DOHH2 (cell line): ENCODE measurements at regions not wholly inside any gene's neighbourhood (a gene's known extent, or its start where the extent isn't known, plus 50 kb on each side); places are given as distances from the start of the nearest gene placed in this dataset.

ENCODE experiments used
- H3F3A ChIP-seq: fragments of 200-600 bp; sonication (generic), shearing (Covaris generic); 2 replicates; pipeline ENCODE4 v1.6.0; 2016; ENCODE audit warnings: antibody characterized with exemption, mild to moderate bottlenecking; ENCODE audit not compliant: control insufficient read depth, insufficient read depth
- H3K27ac ChIP-seq: fragments of 200-600 bp; sonication (generic); 2 replicates; pipeline ENCODE4 v1.5.1; 2014; ENCODE audit warnings: low read depth, mild to moderate bottlenecking, low read length, moderate library complexity
- H3K27me3 ChIP-seq: fragments of 200-600 bp; sonication (generic); 2 replicates; pipeline ENCODE4 v1.6.1; 2014; ENCODE audit warnings: mild to moderate bottlenecking, low read length, mixed read lengths; ENCODE audit not compliant: control insufficient read depth
- H3K36me3 ChIP-seq: fragments of 200-600 bp; sonication (generic); 2 replicates; pipeline ENCODE4 v1.6.1; 2014; ENCODE audit warnings: mild to moderate bottlenecking, low read length, moderate library complexity, mixed read lengths; ENCODE audit not compliant: control insufficient read depth
- H3K4me1 ChIP-seq: fragments of 200-600 bp; sonication (generic); 2 replicates; pipeline ENCODE4 v1.6.1; 2014; ENCODE audit warnings: mild to moderate bottlenecking, low read length, mixed read lengths; ENCODE audit not compliant: control insufficient read depth
- H3K4me2 ChIP-seq: fragments of 200-600 bp; sonication (generic); 2 replicates; pipeline ENCODE4 v1.6.0; 2014; ENCODE audit warnings: mild to moderate bottlenecking, low read length, moderate library complexity
- H3K4me3 ChIP-seq: fragments of 200-600 bp; sonication (generic); 2 replicates; pipeline ENCODE4 v1.5.1; 2014; ENCODE audit warnings: mild to moderate bottlenecking, low read length, mixed read lengths
- H3K79me2 ChIP-seq: fragments of 200-600 bp; sonication (generic); 2 replicates; pipeline ENCODE4 v1.6.1; 2014; ENCODE audit warnings: mild to moderate bottlenecking, low read length, mixed read lengths; ENCODE audit not compliant: control insufficient read depth
- H3K9me2 ChIP-seq: fragments of 200-600 bp; sonication (generic); replicated peaks from 2 replicates; pipeline ENCODE4 v1.6.1; 2014; ENCODE audit warnings: mild to moderate bottlenecking, low read length, mixed read lengths; ENCODE audit not compliant: control insufficient read depth
- H3K9me3 ChIP-seq: fragments of 200-600 bp; sonication (generic); 2 replicates; pipeline ENCODE4 v1.6.1; 2014; ENCODE audit warnings: antibody characterized with exemption, low read length, mixed read lengths; ENCODE audit not compliant: control insufficient read depth, insufficient read depth
- H4K20me1 ChIP-seq: fragments of 200-600 bp; sonication (generic); 2 replicates; pipeline ENCODE4 v1.6.0; 2014; ENCODE audit warnings: low read depth, mild to moderate bottlenecking, antibody characterized with exemption, low read length, moderate library complexity; ENCODE audit not compliant: control insufficient read depth, insufficient read depth
- EZH2phosphoT487 ChIP-seq: fragments of 200-600 bp; sonication (generic); IDR thresholded peaks from 2 replicates; pipeline ENCODE4 v1.6.1; 2017; ENCODE audit warnings: borderline replicate concordance, mild to moderate bottlenecking, antibody characterized with exemption, low read length, moderate library complexity, mixed read lengths
- TF ChIP-seq, protein P1 (sequence below): fragments of 200-600 bp; sonication (generic); IDR thresholded peaks from one replicate; pipeline ENCODE4 v1.5.1; 2014; ENCODE audit warnings: antibody characterized with exemption, mild to moderate bottlenecking, low read depth, low read length; ENCODE audit not compliant: poor library complexity, severe bottlenecking

DNA sequence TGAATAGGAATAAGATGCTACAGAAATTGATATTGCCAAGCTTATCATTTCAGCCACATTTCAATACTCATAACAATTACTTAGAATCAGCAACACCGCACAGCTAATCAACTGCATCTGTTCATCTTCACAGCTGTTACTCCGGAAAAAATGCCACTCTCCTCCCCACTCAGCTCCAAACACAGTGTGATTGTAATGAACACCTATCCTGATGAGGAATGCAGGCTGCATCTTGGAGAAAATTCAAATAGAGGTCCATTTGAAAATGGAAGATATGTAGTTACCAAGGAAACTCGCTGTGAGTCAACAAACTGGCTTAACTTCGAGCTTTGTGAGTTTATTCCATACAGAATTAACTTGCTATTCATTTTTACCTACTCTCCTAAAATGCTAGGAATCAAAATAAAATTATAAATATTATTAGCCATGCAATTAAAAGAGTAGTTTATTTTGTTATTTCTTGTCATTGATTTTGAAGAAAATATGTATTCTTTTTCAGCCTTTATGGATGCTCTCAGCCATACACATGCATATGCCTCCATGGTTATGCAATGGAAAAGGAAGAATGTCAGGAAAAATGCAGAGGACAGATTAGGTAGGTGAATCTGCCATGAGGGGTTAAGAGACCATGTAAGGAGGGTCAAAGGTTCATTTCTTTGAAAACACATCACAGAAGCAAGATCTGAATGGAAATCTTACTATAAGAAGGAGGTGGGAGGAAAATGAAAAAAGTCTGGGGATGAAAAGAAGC is 267.2 kb downstream of the POM121L12 start:
- Histone ChIP-seq H3K79me2 (no peaks in the 10 kb centered on the region), H3K4me2 (no peak overlapping the region), H3K4me1 (no peaks in the 10 kb centered on the region), H3K9me3 (no peaks in the 10 kb centered on the region), H3K4me3 (no peak overlapping the region), H4K20me1 (no peaks in the 10 kb centered on the region), H3K36me3 (no peaks in the 10 kb centered on the region), H3K9me2 (no peaks in the 10 kb centered on the region; the same call in 1 of the 2 replicates), H3K27me3 (no peaks in the 10 kb centered on the region), H3F3A (no peaks in the 10 kb centered on the region), H3K27ac (no peak overlapping the region)
- TF ChIP-seq, protein P1, sequence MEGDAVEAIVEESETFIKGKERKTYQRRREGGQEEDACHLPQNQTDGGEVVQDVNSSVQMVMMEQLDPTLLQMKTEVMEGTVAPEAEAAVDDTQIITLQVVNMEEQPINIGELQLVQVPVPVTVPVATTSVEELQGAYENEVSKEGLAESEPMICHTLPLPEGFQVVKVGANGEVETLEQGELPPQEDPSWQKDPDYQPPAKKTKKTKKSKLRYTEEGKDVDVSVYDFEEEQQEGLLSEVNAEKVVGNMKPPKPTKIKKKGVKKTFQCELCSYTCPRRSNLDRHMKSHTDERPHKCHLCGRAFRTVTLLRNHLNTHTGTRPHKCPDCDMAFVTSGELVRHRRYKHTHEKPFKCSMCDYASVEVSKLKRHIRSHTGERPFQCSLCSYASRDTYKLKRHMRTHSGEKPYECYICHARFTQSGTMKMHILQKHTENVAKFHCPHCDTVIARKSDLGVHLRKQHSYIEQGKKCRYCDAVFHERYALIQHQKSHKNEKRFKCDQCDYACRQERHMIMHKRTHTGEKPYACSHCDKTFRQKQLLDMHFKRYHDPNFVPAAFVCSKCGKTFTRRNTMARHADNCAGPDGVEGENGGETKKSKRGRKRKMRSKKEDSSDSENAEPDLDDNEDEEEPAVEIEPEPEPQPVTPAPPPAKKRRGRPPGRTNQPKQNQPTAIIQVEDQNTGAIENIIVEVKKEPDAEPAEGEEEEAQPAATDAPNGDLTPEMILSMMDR: no peak
- TF ChIP-seq EZH2phosphoT487: no peak

DNA sequence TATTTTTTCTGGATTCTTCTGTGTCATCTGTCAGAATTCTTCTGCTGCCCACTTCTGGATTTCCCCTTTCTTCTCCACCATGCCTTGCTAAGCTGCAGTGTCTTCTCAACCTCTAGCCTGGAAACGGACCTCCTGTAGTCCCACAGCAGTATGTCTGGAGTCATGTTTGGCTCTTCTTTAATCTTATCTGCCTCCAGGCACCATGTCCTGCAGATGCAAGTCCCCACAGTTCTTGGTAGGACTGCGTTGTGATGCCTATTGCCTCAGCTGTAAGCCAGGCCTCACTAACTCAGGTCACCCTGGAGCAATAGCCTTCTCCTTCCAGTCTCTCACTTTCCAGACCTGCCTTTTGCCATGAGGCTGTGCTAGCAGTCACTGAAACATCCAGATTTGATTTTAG is 268.3 kb downstream of the POM121L12 start:
- TF ChIP-seq, protein P1: no peak
- no peak for TF ChIP-seq EZH2phosphoT487
- Histone ChIP-seq H3K27ac (no peak overlapping the region), H3F3A (no peaks in the 10 kb centered on the region), H3K9me2 (no peaks in the 10 kb centered on the region; the same call in 1 of the 2 replicates), H3K4me2 (no peak overlapping the region), H4K20me1 (no peaks in the 10 kb centered on the region), H3K27me3 (no peaks in the 10 kb centered on the region), H3K79me2 (no peaks in the 10 kb centered on the region), H3K9me3 (no peaks in the 10 kb centered on the region), H3K4me1 (no peaks in the 10 kb centered on the region), H3K4me3 (no peak overlapping the region), H3K36me3 (no peaks in the 10 kb centered on the region)

DNA sequence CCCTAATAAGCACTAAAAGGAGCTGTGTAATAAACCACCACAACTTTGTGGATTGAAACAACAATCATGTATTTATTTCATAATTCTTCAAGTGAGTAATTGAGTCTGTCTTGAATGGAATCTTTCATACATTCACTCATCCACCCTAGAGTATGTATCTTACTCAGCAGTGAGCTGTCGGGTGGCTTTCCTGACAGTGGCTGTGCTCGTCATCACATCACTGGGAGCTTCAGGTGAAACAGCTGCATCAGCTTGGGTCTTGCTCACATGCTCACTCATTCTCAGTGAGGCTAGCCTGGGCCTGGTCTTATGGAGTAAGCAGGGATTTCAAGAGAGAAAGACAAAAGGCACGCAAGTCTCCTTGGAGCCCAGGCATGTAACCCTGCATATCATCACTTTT is 271.4 kb downstream of the POM121L12 start:
- TF ChIP-seq EZH2phosphoT487: no peak
- TF ChIP-seq, protein P1: no peak
- no peaks in the 10 kb centered on the region for H3K4me1 ChIP-seq
- 0 out of 2 replicates have a peak, but pooled peaks cover 2% of the 10 kb centered on the region for H3K9me3 ChIP-seq
- H3K4me2 ChIP-seq: no peak overlapping the region
- H3K4me3 ChIP-seq: no peak overlapping the region
- no peaks in the 10 kb centered on the region for H3F3A ChIP-seq
- no peaks in the 10 kb centered on the region for H3K36me3 ChIP-seq
- H3K79me2 ChIP-seq: no peaks in the 10 kb centered on the region
- no peak overlapping the region for H3K27ac ChIP-seq
- no peaks in the 10 kb centered on the region for H3K27me3 ChIP-seq
- no peaks in the 10 kb centered on the region for H4K20me1 ChIP-seq
- H3K9me2 ChIP-seq: no peaks in the 10 kb centered on the region; the same call in 1 of the 2 replicates
